WTC11 (cell line): ENCODE measurements at regions not wholly inside any gene's neighbourhood (a gene's known extent, or its start where the extent isn't known, plus 50 kb on each side); places are given as distances from the start of the nearest gene placed in this dataset.

Experiments used
- ATAC-seq: fragments of 200-7000 bp; cut with Tn5 transposase; 2 replicates; pipeline ENCODE4 v1.10.0; 2021; ENCODE audit warnings: mild to moderate bottlenecking, moderate library complexity
- CTCF ChIA-PET: fragments of 300-600 bp; sonication (Branson Sonifier 250); formaldehyde crosslinking; loops from one replicate; lab custom pipeline; 2021; ENCODE audit warnings: antibody characterized with exemption; lab: Charles Lee
- POLR2A ChIA-PET: fragments of 350-600 bp; sonication (Branson Sonifier 250); formaldehyde crosslinking; loops from one replicate; lab custom pipeline; 2021; ENCODE audit warnings: antibody characterized with exemption; lab: Charles Lee
- DNase-seq: peaks from one replicate; pipeline ENCODE4 v3.0.0; 2021; ENCODE audit warnings: low spot score
- H3K27ac Mint-ChIP-seq: 2 replicates; pipeline ENCODE4 v1.8.0; 2021; ENCODE audit warnings: mixed read lengths
- H3K27me3 Mint-ChIP-seq: 2 replicates; pipeline ENCODE4 v1.8.0; 2021; ENCODE audit warnings: low read depth, mild to moderate bottlenecking, moderate library complexity, mixed read lengths
- H3K36me3 Mint-ChIP-seq: 2 replicates; pipeline ENCODE4 v1.8.0; 2021; ENCODE audit warnings: mixed read lengths
- H3K4me1 Mint-ChIP-seq: 2 replicates; pipeline ENCODE4 v1.8.0; 2022; ENCODE audit warnings: mixed read lengths
- H3K4me3 Mint-ChIP-seq: 2 replicates; pipeline ENCODE4 v1.8.0; 2021; ENCODE audit warnings: mild to moderate bottlenecking, moderate library complexity, mixed read lengths
- H3K9me3 Mint-ChIP-seq: 2 replicates; pipeline ENCODE4 v1.8.0; 2021; ENCODE audit warnings: mixed read lengths
- ATF3 ChIP-seq: sonication (generic); formaldehyde crosslinking; conservative IDR thresholded peaks from 2 replicates; pipeline ENCODE4 v1.8.1; 2022; ENCODE audit warnings: mild to moderate bottlenecking, missing genetic modification reagents
- CTCF ChIP-seq: fragments of 200-600 bp; IDR thresholded peaks from 2 replicates; pipeline ENCODE4 v1.8.0; 2022; ENCODE audit warnings: antibody characterized with exemption
- GRHL2 ChIP-seq: fragments of 250-450 bp; sonication (Bioruptor Pico); IDR thresholded peaks from 2 replicates; pipeline ENCODE4 v1.8.0; 2022; ENCODE audit warnings: mild to moderate bottlenecking, moderate library complexity; ENCODE audit not compliant: insufficient replicate concordance, severe bottlenecking
- HMGA2 ChIP-seq: fragments of 250-450 bp; sonication (Bioruptor Pico); IDR thresholded peaks from 2 replicates; pipeline ENCODE4 v1.4.0; 2021; ENCODE audit warnings: mild to moderate bottlenecking, moderate library complexity
- IRF1 ChIP-seq: sonication (generic); formaldehyde crosslinking; IDR thresholded peaks from 2 replicates; pipeline ENCODE4 v1.8.0; 2023; ENCODE audit warnings: missing genetic modification reagents
- IRF2 ChIP-seq: sonication (generic); formaldehyde crosslinking; IDR thresholded peaks from 2 replicates; pipeline ENCODE4 v1.8.0; 2022; ENCODE audit warnings: low read depth, missing genetic modification reagents, borderline replicate concordance
- KAT7 ChIP-seq: sonication (generic); formaldehyde crosslinking; IDR thresholded peaks from 2 replicates; pipeline ENCODE4 v1.8.1; 2023; ENCODE audit warnings: missing genetic modification reagents, mild to moderate bottlenecking, borderline replicate concordance
- NR1H2 ChIP-seq: sonication (generic); formaldehyde crosslinking; IDR thresholded peaks from 2 replicates; pipeline ENCODE4 v1.9.0; 2021; ENCODE audit warnings: mild to moderate bottlenecking, moderate library complexity, missing genetic modification reagents
- NR2C2 ChIP-seq: sonication (generic); formaldehyde crosslinking; IDR thresholded peaks from 2 replicates; pipeline ENCODE4 v1.8.0; 2022; ENCODE audit warnings: mild to moderate bottlenecking, missing genetic modification reagents
- NR3C1 ChIP-seq: sonication (generic); formaldehyde crosslinking; conservative IDR thresholded peaks from 2 replicates; pipeline ENCODE4 v1.8.1; 2023; ENCODE audit warnings: low read depth, mild to moderate bottlenecking, missing genetic modification reagents
- OVOL2 ChIP-seq: fragments of 250-450 bp; sonication (Bioruptor Pico); IDR thresholded peaks from 2 replicates; pipeline ENCODE4 v1.9.0; 2021; ENCODE audit warnings: mild to moderate bottlenecking, borderline replicate concordance
- PRDM15 ChIP-seq: sonication (generic); formaldehyde crosslinking; IDR thresholded peaks from 2 replicates; pipeline ENCODE4 v1.8.0; 2022; ENCODE audit warnings: missing genetic modification reagents
- SP1 ChIP-seq: sonication (generic); formaldehyde crosslinking; conservative IDR thresholded peaks from 2 replicates; pipeline ENCODE4 v1.8.1; 2022; ENCODE audit warnings: missing genetic modification reagents
- ZBTB43 ChIP-seq: sonication (generic); formaldehyde crosslinking; IDR thresholded peaks from 2 replicates; pipeline ENCODE4 v1.8.1; 2023; ENCODE audit warnings: mild to moderate bottlenecking, missing genetic modification reagents
- ZNF263 ChIP-seq: sonication (generic); formaldehyde crosslinking; IDR thresholded peaks from 2 replicates; pipeline ENCODE4 v1.8.1; 2022; ENCODE audit warnings: low read depth, mild to moderate bottlenecking, moderate library complexity, missing genetic modification reagents
- ZNF281 ChIP-seq: sonication (generic); formaldehyde crosslinking; IDR thresholded peaks from 2 replicates; pipeline ENCODE4 v1.8.0; 2023; ENCODE audit warnings: mild to moderate bottlenecking, missing genetic modification reagents
- ZSCAN18 ChIP-seq: fragments of 250-450 bp; sonication (Bioruptor Pico); IDR thresholded peaks from 2 replicates; pipeline ENCODE4 v2.1.2; 2022; ENCODE audit warnings: mild to moderate bottlenecking, moderate library complexity

GRCh38 chr10:125369382-125370326 lies 209.3 kb upstream of the CTBP2 start:
- Mint-ChIP-seq H3K4me3 (no peak overlapping the region), H3K27ac (no peak overlapping the region), H3K9me3 (peaks cover 8% of the 10 kb centered on the region), H3K36me3 (peaks cover 4% of the 10 kb centered on the region; the same call in 1 of the 2 replicates), H3K4me1 (peaks cover 9% of the 10 kb centered on the region), H3K27me3 (peaks cover 11% of the 10 kb centered on the region)
- no peak for ATAC-seq
- ChIA-PET POLR2A (no interaction called here), CTCF (interaction anchor here (0.5 to 2.8 kb wide), 16 partner anchors 9 to 416 kb away, joined by 3 to 17 read pairs (median 4); no protein-coding TSS in a partner anchor)
- no peak for DNase-seq
- TF ChIP-seq ZBTB43 (CRISPR knock-in tag) = no peak
- TF ChIP-seq ZSCAN18 (CRISPR knock-in tag) = no peak
- no peak for TF ChIP-seq SP1 (CRISPR knock-in tag)
- TF ChIP-seq IRF1 (CRISPR knock-in tag) = no peak
- TF ChIP-seq OVOL2 = no peak
- no peak for TF ChIP-seq KAT7 (CRISPR knock-in tag)
- no peak for TF ChIP-seq IRF2 (CRISPR knock-in tag)
- TF ChIP-seq PRDM15 (CRISPR knock-in tag) = no peak
- no peak for TF ChIP-seq ATF3 (CRISPR knock-in tag)
- TF ChIP-seq GRHL2 (CRISPR knock-in tag) = no peak
- no peak for TF ChIP-seq ZNF281 (CRISPR knock-in tag)
- TF ChIP-seq HMGA2 (CRISPR knock-in tag) = no peak

- ChIA-PET CTCF (interaction anchor here (0.8 kb wide), 1 partner anchor 80 kb away, joined by 5 read pairs; no protein-coding TSS in a partner anchor), POLR2A (no interaction called here)
- no peak overlapping the region for H3K27ac Mint-ChIP-seq
- peaks cover 4% of the 10 kb centered on the region; the same call in 1 of the 2 replicates for H3K36me3 Mint-ChIP-seq
- H3K9me3 Mint-ChIP-seq = peaks cover 12% of the 10 kb centered on the region
- ATAC-seq = no peak
- no peak for DNase-seq
- H3K27me3 Mint-ChIP-seq = peaks cover 11% of the 10 kb centered on the region
- H3K4me1 Mint-ChIP-seq = peaks cover 9% of the 10 kb centered on the region
- H3K4me3 Mint-ChIP-seq = no peak overlapping the region
- TF ChIP-seq ZNF263 (CRISPR knock-in tag) (no peak), NR3C1 (CRISPR knock-in tag) (no peak), CTCF (no peak), NR1H2 (CRISPR knock-in tag) (no peak), NR2C2 (CRISPR knock-in tag) (no peak)
These were observed 207.8 kb upstream of the CTBP2 start for GRCh38 chr10:125368146-125368545.
